HepG2 (cell line): ENCODE measurements at regions not wholly inside any gene's neighbourhood (a gene's known extent, or its start where the extent isn't known, plus 50 kb on each side); places are given as distances from the start of the nearest gene placed in this dataset.

Experiments used
- GMEB2 ChIP-seq: IDR thresholded peaks from 2 replicates; pipeline ENCODE4 v1.6.1; 2016; ENCODE audit warnings: missing biosample characterization, missing genetic modification reagents, low read depth
- LRRFIP1 ChIP-seq: sonication (generic); formaldehyde crosslinking; conservative IDR thresholded peaks from 2 replicates; pipeline ENCODE4 v1.4.0; 2020; ENCODE audit warnings: missing genetic modification reagents
- MED1 ChIP-seq: sonication (generic); formaldehyde crosslinking; IDR thresholded peaks from 2 replicates; pipeline ENCODE4 v1.4.0; 2020; ENCODE audit warnings: missing genetic modification reagents
- NFYC ChIP-seq: IDR thresholded peaks from 2 replicates; pipeline ENCODE4 v1.6.1; 2016; ENCODE audit warnings: missing genetic modification reagents, missing compliant biosample characterization
- SNAPC4 ChIP-seq: sonication (generic); formaldehyde crosslinking; IDR thresholded peaks from 2 replicates; pipeline ENCODE4 v1.4.0; 2020; ENCODE audit warnings: mild to moderate bottlenecking, missing genetic modification reagents
- TBL1XR1 ChIP-seq: fragments of 150-350 bp; IDR thresholded peaks from 2 replicates; pipeline ENCODE4 v1.6.1; 2014; ENCODE audit warnings: borderline replicate concordance, low read length; ENCODE audit not compliant: partially characterized antibody
- ZNF557 ChIP-seq: sonication (generic); formaldehyde crosslinking; IDR thresholded peaks from 2 replicates; pipeline ENCODE4 v1.4.0; 2020; ENCODE audit warnings: missing genetic modification reagents
- TF ChIP-seq, protein P1 (sequence below): sonication (generic); formaldehyde crosslinking; IDR thresholded peaks from 2 replicates; pipeline ENCODE4 v1.4.0; 2020; ENCODE audit warnings: missing genetic modification reagents

GRCh38 chr10:3622427-3622826, 162.6 kb downstream of the KLF6 start (continued):
- no peak for TF ChIP-seq GMEB2
- no peak for TF ChIP-seq MED1 (CRISPR knock-in tag)
- TF ChIP-seq ZNF557 (CRISPR knock-in tag), result no peak
- TF ChIP-seq NFYC (CRISPR knock-in tag), result no peak
- no peak for TF ChIP-seq SNAPC4 (CRISPR knock-in tag)
- TF ChIP-seq, protein P1, sequence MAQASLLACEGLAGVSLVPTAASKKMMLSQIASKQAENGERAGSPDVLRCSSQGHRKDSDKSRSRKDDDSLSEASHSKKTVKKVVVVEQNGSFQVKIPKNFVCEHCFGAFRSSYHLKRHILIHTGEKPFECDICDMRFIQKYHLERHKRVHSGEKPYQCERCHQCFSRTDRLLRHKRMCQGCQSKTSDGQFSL (CRISPR knock-in tag), result no peak
- no peak for TF ChIP-seq LRRFIP1 (CRISPR knock-in tag)
- no peak for TF ChIP-seq TBL1XR1
